Hepatocyte (in vitro differentiated cells): ENCODE measurements at regions not wholly inside any gene's neighbourhood (a gene's known extent, or its start where the extent isn't known, plus 50 kb on each side); places are given as distances from the start of the nearest gene placed in this dataset.

Experiments used
- DNase-seq: peaks from one replicate; pipeline ENCODE4 v3.0.0-alpha.2; 2016; ENCODE audit warnings: low spot score
- H2AFZ ChIP-seq: fragments of 200-600 bp; sonication (generic); 2 replicates; pipeline ENCODE4 v1.6.0; 2016; ENCODE audit warnings: antibody characterized with exemption, mild to moderate bottlenecking
- H3K27ac ChIP-seq: fragments of 200-600 bp; sonication (generic); 2 replicates; pipeline ENCODE4 v1.5.1; 2016; ENCODE audit warnings: mild to moderate bottlenecking
- H3K27me3 ChIP-seq: fragments of 200-600 bp; sonication (generic); 2 replicates; pipeline ENCODE4 v1.6.1; 2016
- H3K36me3 ChIP-seq: fragments of 200-600 bp; sonication (generic); replicated peaks from 2 replicates; pipeline ENCODE4 v1.5.1; 2016; ENCODE audit warnings: low read depth; ENCODE audit not compliant: insufficient read depth
- H3K4me1 ChIP-seq: fragments of 200-600 bp; sonication (generic); 2 replicates; pipeline ENCODE4 v1.5.1; 2016; ENCODE audit warnings: mild to moderate bottlenecking, moderate library complexity; ENCODE audit not compliant: insufficient read depth
- H3K4me2 ChIP-seq: fragments of 200-600 bp; sonication (generic); 2 replicates; pipeline ENCODE4 v1.6.0; 2016
- H3K4me3 ChIP-seq: fragments of 200-600 bp; sonication (generic); 2 replicates; pipeline ENCODE4 v1.5.1; 2016; ENCODE audit warnings: mild to moderate bottlenecking
- H3K79me2 ChIP-seq: fragments of 200-600 bp; sonication (generic); 2 replicates; pipeline ENCODE4 v1.6.0; 2017; ENCODE audit warnings: mild to moderate bottlenecking
- H3K9me2 ChIP-seq: fragments of 200-600 bp; sonication (generic); replicated peaks from 2 replicates; pipeline ENCODE4 v1.6.0; 2017; ENCODE audit warnings: mild to moderate bottlenecking; ENCODE audit not compliant: insufficient read depth
- H3K9me3 ChIP-seq: fragments of 200-600 bp; sonication (generic); 2 replicates; pipeline ENCODE4 v1.5.1; 2016; ENCODE audit warnings: low read depth, mild to moderate bottlenecking
- H4K20me1 ChIP-seq: fragments of 200-600 bp; sonication (generic); 2 replicates; pipeline ENCODE4 v1.6.0; 2016; ENCODE audit warnings: mild to moderate bottlenecking; ENCODE audit not compliant: insufficient read depth, poor library complexity, severe bottlenecking
- CTCF ChIP-seq: fragments of 200-600 bp; sonication (generic); IDR thresholded peaks from 2 replicates; pipeline ENCODE4 v1.5.1; 2016; ENCODE audit warnings: antibody characterized with exemption, mild to moderate bottlenecking; ENCODE audit not compliant: poor library complexity
- EZH2 ChIP-seq: fragments of 200-600 bp; sonication (generic); IDR thresholded peaks from 2 replicates; pipeline ENCODE4 v1.6.1; 2016; ENCODE audit warnings: antibody characterized with exemption, mild to moderate bottlenecking, borderline replicate concordance
- EZH2phosphoT487 ChIP-seq: fragments of 200-600 bp; sonication (generic); IDR thresholded peaks from one replicate; pipeline ENCODE4 v1.6.1; 2018; ENCODE audit warnings: antibody characterized with exemption, mild to moderate bottlenecking, low read depth, moderate library complexity; ENCODE audit not compliant: unreplicated experiment, severe bottlenecking
- WGBS: methylation state at CpG from one replicate; pipeline ENCODE4 v1.1.6; 2016; ENCODE audit warnings: low lambda C conversion rate; ENCODE audit errors: missing lambda C conversion rate; 5-methylcytosine and 5-hydroxymethylcytosine counted together

GRCh38 chr11:113618360-113618759 is 87.7 kb downstream of the TMPRSS5 start:
- TF ChIP-seq EZH2phosphoT487: no peak
- TF ChIP-seq EZH2: no peak
- no peak for TF ChIP-seq CTCF
- H3K27me3 ChIP-seq: no peaks in the 10 kb centered on the region
- H3K27ac ChIP-seq: no peak overlapping the region
- no peak overlapping the region for H3K4me2 ChIP-seq
- H3K36me3 ChIP-seq: no peaks in the 10 kb centered on the region
- no peaks in the 10 kb centered on the region for H3K9me2 ChIP-seq
- no peaks in the 10 kb centered on the region for H3K9me3 ChIP-seq
- H3K4me1 ChIP-seq: no peaks in the 10 kb centered on the region
- no peak overlapping the region for H2AFZ ChIP-seq
- 94% methylated on average over 2 of the region's 2 CpGs for WGBS
- no peak for DNase-seq
- no peaks in the 10 kb centered on the region for H3K79me2 ChIP-seq
- no peak overlapping the region for H3K4me3 ChIP-seq
- H4K20me1 ChIP-seq: no peaks in the 10 kb centered on the region

GRCh38 chr11:113615773-113616172 is 90.3 kb downstream of the TMPRSS5 start:
- Histone ChIP-seq H3K9me2 (no peaks in the 10 kb centered on the region), H3K4me3 (no peak overlapping the region), H3K36me3 (no peaks in the 10 kb centered on the region), H3K27me3 (no peaks in the 10 kb centered on the region), H3K4me1 (no peaks in the 10 kb centered on the region), H3K27ac (no peak overlapping the region), H4K20me1 (no peaks in the 10 kb centered on the region), H3K4me2 (no peak overlapping the region), H3K79me2 (no peaks in the 10 kb centered on the region), H2AFZ (no peak overlapping the region), H3K9me3 (no peaks in the 10 kb centered on the region)
- DNase-seq: no peak
- TF ChIP-seq EZH2 (no peak), CTCF (no peak), EZH2phosphoT487 (no peak)
- 65% methylated on average over 1 of the region's 1 CpG for WGBS

- H3K27ac ChIP-seq: no peak overlapping the region
- no peaks in the 10 kb centered on the region for H4K20me1 ChIP-seq
- no peaks in the 10 kb centered on the region for H3K9me3 ChIP-seq
- no peaks in the 10 kb centered on the region for H3K4me1 ChIP-seq
- no peak for DNase-seq
- TF ChIP-seq CTCF: no peak
- no peak for TF ChIP-seq EZH2phosphoT487
- TF ChIP-seq EZH2: no peak
- H3K4me3 ChIP-seq: no peak overlapping the region
- H3K79me2 ChIP-seq: no peaks in the 10 kb centered on the region
- no peak overlapping the region for H2AFZ ChIP-seq
- WGBS: 61% methylated on average over 3 of the region's 3 CpGs
- H3K36me3 ChIP-seq: no peaks in the 10 kb centered on the region
- H3K9me2 ChIP-seq: no peaks in the 10 kb centered on the region
- no peak overlapping the region for H3K4me2 ChIP-seq
- no peaks in the 10 kb centered on the region for H3K27me3 ChIP-seq
Observed at GRCh38 chr11:113615098-113615497, 91.0 kb downstream of the TMPRSS5 start.

- Histone ChIP-seq H3K27me3 (no peaks in the 10 kb centered on the region), H3K4me2 (no peak overlapping the region), H3K36me3 (no peaks in the 10 kb centered on the region), H2AFZ (no peak overlapping the region), H3K79me2 (no peaks in the 10 kb centered on the region), H3K27ac (no peak overlapping the region), H3K9me2 (no peaks in the 10 kb centered on the region), H4K20me1 (no peaks in the 10 kb centered on the region), H3K4me1 (no peaks in the 10 kb centered on the region), H3K4me3 (no peak overlapping the region), H3K9me3 (no peaks in the 10 kb centered on the region)
- DNase-seq: no peak
- TF ChIP-seq EZH2: no peak
- no peak for TF ChIP-seq CTCF
- TF ChIP-seq EZH2phosphoT487: no peak
- 92% methylated on average over 2 of the region's 2 CpGs for WGBS
Observed at GRCh38 chr11:113614097-113614496, 92.0 kb downstream of the TMPRSS5 start.
